ENCODE measurements at regions not wholly inside any gene's neighbourhood (a gene's known extent, or its start where the extent isn't known, plus 50 kb on each side); places are given as distances from the start of the nearest gene placed in this dataset.

GRCh38 chr14:30238936-30239335 lies 311.3 kb upstream of the PRKD1 start:
- Histone ChIP-seq H3K27me3 (no peaks in the 10 kb centered on the region), H3K9ac (no peak overlapping the region), H3K4me2 (no peak overlapping the region), H3K4me1 (peaks cover 21% of the 10 kb centered on the region), H4K20me1 (ENCODE audit: low read depth) (no peaks in the 10 kb centered on the region), H3K4me3 (no peak overlapping the region), H3K36me3 (no peaks in the 10 kb centered on the region), H3K27ac (no peak overlapping the region), H3F3A (ENCODE audit: low read depth) (no peaks in the 10 kb centered on the region), H3K9me3 (ENCODE audit: low read depth) (no peaks in the 10 kb centered on the region), H2AFZ (replicated peaks) (no peak overlapping the region), H3K79me2 (ENCODE audit: low read depth) (no peaks in the 10 kb centered on the region)
- Mint-ChIP-seq H3K9me3 (no peaks in the 10 kb centered on the region), H3K36me3 (no peaks in the 10 kb centered on the region), H3K27me3 (ENCODE audit: insufficient read depth, low read depth) (peaks cover 3% of the 10 kb centered on the region), H3K27ac (no peak overlapping the region), H3K4me3 (no peak overlapping the region), H3K4me1 (peaks cover 18% of the 10 kb centered on the region)
- DNase-seq (ENCODE audit: low spot score) = no peak
- TF ChIP-seq EZH2phosphoT487 (IDR thresholded peaks at IDR 0.05) (no peak), EZH2 (IDR thresholded peaks at IDR 0.05) (no peak), CTCF (IDR thresholded peaks at IDR 0.05) (no peak)

GRCh38 chr14:30240018-30240417 lies 312.4 kb upstream of the PRKD1 start:
- Mint-ChIP-seq H3K27ac (no peak overlapping the region), H3K27me3 (ENCODE audit: insufficient read depth, low read depth) (peaks cover 3% of the 10 kb centered on the region), H3K36me3 (no peaks in the 10 kb centered on the region), H3K4me1 (peaks cover 18% of the 10 kb centered on the region), H3K9me3 (no peaks in the 10 kb centered on the region), H3K4me3 (no peak overlapping the region)
- no peak overlapping the region for H3K9ac ChIP-seq
- peak overlapping the region; percentile 60 for H3K4me2 ChIP-seq
- no peak overlapping the region for H3K27ac ChIP-seq
- H3K4me1 ChIP-seq = peaks cover 21% of the 10 kb centered on the region
- no peak overlapping the region for H3K4me3 ChIP-seq
- TF ChIP-seq EZH2phosphoT487 (IDR thresholded peaks at IDR 0.05) (no peak), EZH2 (IDR thresholded peaks at IDR 0.05) (no peak), CTCF (IDR thresholded peaks at IDR 0.05) (no peak)
- H3K9me3 ChIP-seq (ENCODE audit: low read depth) = no peaks in the 10 kb centered on the region
- no peak overlapping the region for H2AFZ ChIP-seq (replicated peaks)
- no peaks in the 10 kb centered on the region for H3K36me3 ChIP-seq
- no peaks in the 10 kb centered on the region for H3F3A ChIP-seq (ENCODE audit: low read depth)
- peak; percentile 53 for DNase-seq (ENCODE audit: low spot score)
- H4K20me1 ChIP-seq (ENCODE audit: low read depth) = no peaks in the 10 kb centered on the region
- H3K79me2 ChIP-seq (ENCODE audit: low read depth) = no peaks in the 10 kb centered on the region
- H3K27me3 ChIP-seq = no peaks in the 10 kb centered on the region

GRCh38 chr14:30240685-30241084 lies 313.0 kb upstream of the PRKD1 start:
- H3K4me3 ChIP-seq = no peak overlapping the region
- H3K9me3 ChIP-seq (ENCODE audit: low read depth) = no peaks in the 10 kb centered on the region

GRCh38 chr14:30242744-30243143 lies 315.1 kb upstream of the PRKD1 start:
- Mint-ChIP-seq H3K4me1 (peaks cover 18% of the 10 kb centered on the region), H3K27me3 (ENCODE audit: insufficient read depth, low read depth) (peaks cover 2% of the 10 kb centered on the region), H3K36me3 (no peaks in the 10 kb centered on the region), H3K27ac (peak overlapping the region; percentile 51), H3K4me3 (no peak overlapping the region), H3K9me3 (no peaks in the 10 kb centered on the region)
- no peaks in the 10 kb centered on the region for H3K36me3 ChIP-seq
- DNase-seq (ENCODE audit: low spot score) = no peak
- H3K4me1 ChIP-seq = peaks cover 21% of the 10 kb centered on the region
- H3K27ac ChIP-seq = no peak overlapping the region
- H3F3A ChIP-seq (ENCODE audit: low read depth) = no peaks in the 10 kb centered on the region
- H3K27me3 ChIP-seq = no peaks in the 10 kb centered on the region
- H2AFZ ChIP-seq (replicated peaks) = no peak overlapping the region
- no peaks in the 10 kb centered on the region for H4K20me1 ChIP-seq (ENCODE audit: low read depth)
- TF ChIP-seq EZH2 (IDR thresholded peaks at IDR 0.05) (no peak), CTCF (IDR thresholded peaks at IDR 0.05) (no peak)
- H3K79me2 ChIP-seq (ENCODE audit: low read depth) = no peaks in the 10 kb centered on the region
- H3K9ac ChIP-seq = no peak overlapping the region
- no peak overlapping the region for H3K4me3 ChIP-seq
- no peaks in the 10 kb centered on the region for H3K9me3 ChIP-seq (ENCODE audit: low read depth)
- H3K4me2 ChIP-seq = no peak overlapping the region

More at GRCh38 chr14:30240685-30241084, 313.0 kb upstream of the PRKD1 start:
- no peak overlapping the region for H3K27ac Mint-ChIP-seq
- H3K36me3 ChIP-seq = no peaks in the 10 kb centered on the region
- H3K9ac ChIP-seq = no peak overlapping the region
- H3K27me3 Mint-ChIP-seq (ENCODE audit: insufficient read depth, low read depth) = peaks cover 2% of the 10 kb centered on the region
- no peaks in the 10 kb centered on the region for H3K9me3 Mint-ChIP-seq
- H3K4me2 ChIP-seq = peak overlapping the region; percentile 60
- H3K4me1 ChIP-seq = peaks cover 21% of the 10 kb centered on the region
- no peaks in the 10 kb centered on the region for H3K27me3 ChIP-seq
- H3K4me1 Mint-ChIP-seq = peaks cover 18% of the 10 kb centered on the region
- TF ChIP-seq EZH2 (IDR thresholded peaks at IDR 0.05) (no peak), EZH2phosphoT487 (IDR thresholded peaks at IDR 0.05) (no peak)
- no peaks in the 10 kb centered on the region for H3K79me2 ChIP-seq (ENCODE audit: low read depth)
- H4K20me1 ChIP-seq (ENCODE audit: low read depth) = no peaks in the 10 kb centered on the region
- no peak overlapping the region for H3K4me3 Mint-ChIP-seq
- DNase-seq (ENCODE audit: low spot score) = no peak
- H3K36me3 Mint-ChIP-seq = no peaks in the 10 kb centered on the region
- no peak overlapping the region for H2AFZ ChIP-seq (replicated peaks)
- no peaks in the 10 kb centered on the region for H3F3A ChIP-seq (ENCODE audit: low read depth)
- no peak overlapping the region for H3K27ac ChIP-seq

Measured in neural progenitor cell (in vitro differentiated cells).